GM18508 (cell line): ENCODE measurements at regions not wholly inside any gene's neighbourhood (a gene's known extent, or its start where the extent isn't known, plus 50 kb on each side); places are given as distances from the start of the nearest gene placed in this dataset.
"Not testable (repeated sequence)": the region's sequence is repeated elsewhere in the genome, so short reads cannot be mapped to it uniquely, and the experiment has no call there.

Source experiments
- ATAC-seq: cut with Tn5 transposase; IDR thresholded peaks from one replicate; pipeline ENCODE4 v1.9.1; 2021; ENCODE audit warnings: moderate number of reproducible peaks; ENCODE audit not compliant: insufficient read depth, unreplicated experiment

DNA sequence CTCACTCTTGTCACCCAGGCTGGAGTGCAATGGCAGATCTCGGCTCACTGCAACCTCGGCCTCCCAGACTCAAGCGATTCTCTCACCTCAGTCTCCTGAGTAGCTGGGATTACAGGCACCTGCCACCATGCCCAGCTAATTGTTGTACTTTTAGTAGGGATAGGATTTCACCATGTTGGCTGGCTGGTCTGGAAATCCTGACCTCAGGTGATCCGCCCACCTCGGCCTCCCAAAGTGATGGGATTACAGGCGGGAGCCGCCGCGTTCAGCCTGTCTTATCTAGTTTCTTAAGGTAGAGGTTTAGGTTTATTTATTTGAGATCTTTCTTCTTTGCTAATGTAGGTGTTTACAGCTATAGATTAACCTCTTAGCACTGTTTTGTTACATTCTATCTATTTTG is 708.8 kb downstream of the ZNF385D start:
- no peak for ATAC-seq

DNA sequence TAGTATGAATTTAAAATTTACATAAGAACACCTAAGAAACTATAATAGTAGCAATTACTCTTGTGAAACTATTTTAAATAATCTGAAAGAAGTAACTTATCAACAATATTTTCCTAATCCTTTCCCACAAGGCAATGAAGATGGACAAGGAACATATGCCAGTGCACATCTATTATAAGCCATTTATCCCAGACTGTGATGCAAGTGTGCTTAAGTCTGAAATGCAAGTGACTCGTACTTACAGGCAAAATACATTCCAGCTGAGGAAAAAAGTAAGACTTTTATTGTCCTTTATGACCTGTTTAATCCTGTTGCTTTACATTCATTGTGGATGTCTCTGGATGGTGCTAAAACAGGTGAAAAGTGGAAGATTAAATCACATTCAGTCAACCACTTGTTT is 709.4 kb downstream of the ZNF385D start:
- no peak for ATAC-seq

DNA sequence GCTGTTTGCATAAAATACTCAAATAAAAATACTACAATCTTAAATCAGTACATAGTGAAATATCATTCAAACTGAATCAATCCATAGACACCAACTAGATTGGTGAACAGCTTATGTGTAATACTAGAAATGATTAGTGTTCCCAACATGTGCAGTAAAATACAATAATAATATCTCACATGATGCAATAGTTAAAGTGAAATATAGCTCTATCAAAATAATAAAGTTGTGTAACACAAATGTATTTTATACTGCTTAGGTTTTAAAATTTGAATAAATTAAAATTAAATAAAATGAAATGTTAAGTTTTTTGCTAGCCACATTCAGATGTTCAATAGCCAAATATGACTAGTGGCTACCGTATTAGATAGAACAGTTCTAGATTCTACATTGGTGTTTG is 714.1 kb downstream of the ZNF385D start:
- no peak for ATAC-seq

DNA sequence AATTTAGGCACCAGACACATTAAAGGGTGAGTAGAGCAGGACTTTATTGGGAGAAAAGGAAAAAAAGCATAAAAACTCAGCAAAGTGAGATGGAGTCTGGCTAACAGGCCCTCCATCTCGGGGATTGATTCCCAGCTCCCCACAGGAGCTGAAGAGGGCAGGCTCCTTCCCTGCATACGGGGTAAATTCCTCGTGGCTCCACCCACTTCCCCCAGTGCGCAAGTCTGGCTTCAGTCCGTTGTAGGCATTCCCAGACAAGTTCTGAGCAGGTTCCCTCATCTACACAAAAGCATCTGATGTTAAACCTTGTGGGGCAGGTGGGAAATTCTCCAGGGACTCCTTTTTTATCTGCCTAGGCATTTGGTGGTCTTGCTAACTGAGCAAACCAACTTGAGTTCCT is 722.6 kb downstream of the ZNF385D start:
- ATAC-seq = no peak

DNA sequence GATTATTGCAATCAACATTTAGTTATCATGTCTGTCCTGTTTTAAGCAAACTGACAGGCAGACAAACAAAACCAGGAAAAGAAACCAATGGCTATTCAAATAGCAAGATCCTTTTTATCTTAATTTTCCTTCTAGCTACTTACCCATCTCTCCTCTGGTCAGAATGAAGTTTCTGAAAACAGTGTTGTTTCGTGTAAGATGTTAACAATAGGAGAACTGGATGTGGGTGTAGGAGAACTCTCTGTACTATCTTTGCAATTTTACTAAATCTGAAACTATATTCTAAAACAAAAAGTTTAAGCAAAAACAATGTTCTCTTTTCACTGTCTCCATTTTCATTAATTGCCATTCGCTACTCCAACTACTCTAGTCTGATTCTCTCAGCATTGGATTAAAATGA is 726.4 kb downstream of the ZNF385D start:
- ATAC-seq = no peak

DNA sequence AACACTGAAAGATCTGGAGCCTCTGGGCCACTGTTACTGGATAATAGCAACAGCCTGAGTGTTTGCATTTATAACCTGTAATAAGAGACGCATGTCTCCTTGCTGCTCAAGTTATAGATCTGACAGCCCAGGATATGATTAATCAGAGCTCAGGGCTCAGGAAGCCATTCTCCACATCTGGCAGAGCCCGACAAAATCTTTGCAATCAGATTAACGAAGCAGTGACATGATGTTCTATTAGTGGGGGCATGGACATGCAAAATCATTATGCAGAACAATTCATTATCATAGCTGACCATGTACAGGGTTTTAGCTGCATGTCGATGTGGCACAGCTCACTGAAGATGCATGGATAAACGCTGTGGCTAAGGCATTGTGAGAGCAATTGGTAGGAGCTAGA is 730.3 kb downstream of the ZNF385D start:
- no peak for ATAC-seq

DNA sequence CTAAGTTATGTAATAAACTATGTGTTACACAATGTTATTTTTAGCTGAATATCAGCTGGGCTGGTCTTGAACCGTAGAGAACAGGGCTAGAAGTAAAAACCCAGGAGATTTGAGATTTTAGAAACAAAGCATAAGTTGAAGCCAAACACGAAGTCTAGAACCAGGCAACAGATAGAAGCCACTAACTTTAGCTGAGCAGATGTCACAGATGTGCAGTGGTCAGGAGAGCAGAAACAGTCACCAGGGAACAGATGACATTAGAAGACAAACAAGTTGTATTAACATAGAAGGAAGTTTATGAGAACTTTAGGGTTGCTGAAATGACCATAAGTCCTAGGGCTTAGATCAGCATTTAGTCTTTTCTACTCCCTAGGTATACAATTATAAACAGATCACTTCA is 731.0 kb downstream of the ZNF385D start:
- no peak for ATAC-seq

DNA sequence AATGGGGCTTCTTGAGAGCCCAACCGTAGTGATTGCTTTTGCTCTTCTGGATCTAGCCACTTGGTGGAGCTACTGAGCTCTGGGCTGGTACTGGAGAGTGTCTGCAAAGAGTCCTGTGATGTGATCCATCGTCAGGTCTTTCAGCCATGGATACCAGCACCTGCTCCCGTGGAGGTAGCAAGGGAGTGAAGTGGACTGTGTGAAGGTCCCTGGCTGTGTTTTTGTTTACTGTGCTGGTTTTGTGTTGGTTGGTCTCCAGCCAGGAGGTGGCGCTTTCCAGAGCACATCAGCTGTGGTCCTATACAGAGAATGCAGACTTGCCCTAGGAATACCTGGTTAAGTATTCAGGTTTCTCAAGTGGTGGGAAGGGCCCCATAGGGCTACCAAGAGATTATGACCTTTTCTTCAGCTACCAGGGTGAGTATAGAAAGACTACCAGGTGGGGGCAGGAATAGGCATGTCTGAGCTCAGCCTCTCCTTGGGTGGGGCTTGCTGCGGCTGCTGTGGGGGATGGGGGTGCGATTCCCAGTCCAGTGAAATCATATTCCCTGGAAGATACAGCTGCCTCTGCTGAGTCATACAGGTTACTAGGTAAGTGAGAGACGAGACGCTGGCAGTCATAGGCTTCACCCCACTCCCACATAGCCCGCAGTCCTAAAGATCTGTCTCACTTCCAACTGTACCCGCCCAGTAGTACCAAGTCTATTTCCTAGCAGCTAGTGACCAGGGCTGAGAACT is 733.7 kb downstream of the ZNF385D start:
- no peak for ATAC-seq

DNA sequence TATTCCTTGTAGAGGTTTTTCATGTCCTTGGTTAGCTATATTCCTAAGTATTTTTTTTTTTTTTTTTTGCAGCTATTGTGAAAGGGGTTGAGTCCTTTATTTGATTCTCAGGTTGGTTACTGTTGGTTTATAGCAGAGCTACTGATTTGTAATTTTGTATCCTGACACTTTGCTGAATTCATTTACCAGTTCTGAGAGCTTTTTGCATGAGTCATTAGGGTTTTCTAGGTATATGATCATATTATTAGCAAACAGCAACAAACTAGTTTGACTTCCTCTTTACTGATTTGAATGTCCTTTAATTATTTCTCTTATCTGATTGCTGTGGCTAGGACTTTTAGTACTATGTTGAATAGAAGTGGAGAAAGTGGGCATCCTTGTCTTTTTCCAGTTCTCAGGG is 737.4 kb downstream of the ZNF385D start:
- no peak for ATAC-seq

DNA sequence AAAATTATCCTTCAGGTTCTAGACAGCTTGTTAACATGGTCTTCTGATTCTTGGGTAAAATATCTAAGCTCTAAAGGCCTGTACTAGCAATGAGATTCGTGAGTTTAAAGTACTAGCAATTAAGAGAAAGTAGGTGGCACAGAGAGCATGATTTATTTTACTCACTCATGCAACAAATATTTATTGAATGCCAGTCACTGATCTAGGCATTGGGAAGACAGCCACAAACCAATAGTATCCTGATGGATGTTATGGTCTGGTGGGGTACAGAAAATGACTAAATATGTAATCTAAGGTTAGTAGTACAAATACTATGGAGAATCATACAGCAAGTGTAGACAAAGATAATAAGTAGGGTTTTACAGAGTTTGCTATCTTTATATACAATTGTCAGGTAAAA is 751.3 kb downstream of the ZNF385D start:
- no peak for ATAC-seq

DNA sequence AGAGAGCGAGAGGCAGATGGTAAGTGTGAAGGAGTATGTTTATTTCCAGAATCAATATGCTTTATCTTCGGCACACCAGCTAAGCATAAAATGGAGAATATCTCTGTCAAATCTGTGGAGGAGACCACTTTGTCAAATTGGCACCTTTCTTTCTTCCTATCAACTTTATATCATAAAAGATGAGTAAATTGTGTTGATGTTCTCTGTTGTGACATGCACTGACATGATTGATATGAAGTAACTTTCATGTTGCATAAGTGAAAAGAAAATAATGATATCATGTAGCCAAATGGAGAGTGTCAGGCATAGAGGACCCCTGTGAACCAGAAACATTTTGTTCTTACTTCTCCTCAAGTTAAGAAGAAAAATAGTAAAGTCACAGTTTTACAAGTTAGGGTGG is 753.8 kb downstream of the ZNF385D start:
- no peak for ATAC-seq

DNA sequence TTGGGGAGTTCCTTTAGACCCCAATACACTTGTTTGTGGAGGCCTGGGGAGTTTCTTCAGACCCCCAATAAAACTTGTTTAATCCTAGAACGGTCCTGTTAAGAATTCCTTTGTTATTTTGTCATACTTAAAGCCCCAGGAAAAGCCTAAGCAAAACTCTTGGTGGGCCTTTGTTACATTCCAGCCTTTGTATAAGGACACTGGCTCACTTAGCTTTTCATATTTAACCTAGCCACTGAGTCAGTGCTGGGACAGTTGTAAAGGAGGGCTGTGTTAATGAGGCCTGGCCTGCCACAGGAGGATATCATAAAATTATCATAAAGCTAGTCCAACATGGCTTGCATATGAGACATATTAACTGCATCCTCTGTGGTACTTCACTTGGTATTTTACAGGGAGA is 760.1 kb downstream of the ZNF385D start:
- no peak for ATAC-seq

DNA sequence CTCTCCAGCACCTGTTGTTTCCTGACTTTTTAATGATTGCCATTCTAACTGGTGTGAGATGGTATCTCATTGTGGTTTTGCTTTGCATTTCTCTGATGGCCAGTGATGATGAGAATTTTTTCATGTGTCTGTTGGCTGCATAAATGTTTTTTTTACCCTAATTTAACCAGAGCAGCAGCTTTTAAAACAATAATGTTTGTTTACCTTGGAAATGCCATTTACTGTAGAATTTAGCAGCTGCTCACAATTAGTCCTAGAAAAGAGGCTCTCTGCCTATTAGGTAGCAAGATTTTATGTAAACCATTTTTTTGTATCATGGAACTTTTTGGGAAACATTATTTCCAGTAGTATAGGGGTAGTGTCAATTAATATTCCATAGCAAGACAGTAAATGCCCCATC is 761.4 kb downstream of the ZNF385D start:
- not testable (repeated sequence) for ATAC-seq

DNA sequence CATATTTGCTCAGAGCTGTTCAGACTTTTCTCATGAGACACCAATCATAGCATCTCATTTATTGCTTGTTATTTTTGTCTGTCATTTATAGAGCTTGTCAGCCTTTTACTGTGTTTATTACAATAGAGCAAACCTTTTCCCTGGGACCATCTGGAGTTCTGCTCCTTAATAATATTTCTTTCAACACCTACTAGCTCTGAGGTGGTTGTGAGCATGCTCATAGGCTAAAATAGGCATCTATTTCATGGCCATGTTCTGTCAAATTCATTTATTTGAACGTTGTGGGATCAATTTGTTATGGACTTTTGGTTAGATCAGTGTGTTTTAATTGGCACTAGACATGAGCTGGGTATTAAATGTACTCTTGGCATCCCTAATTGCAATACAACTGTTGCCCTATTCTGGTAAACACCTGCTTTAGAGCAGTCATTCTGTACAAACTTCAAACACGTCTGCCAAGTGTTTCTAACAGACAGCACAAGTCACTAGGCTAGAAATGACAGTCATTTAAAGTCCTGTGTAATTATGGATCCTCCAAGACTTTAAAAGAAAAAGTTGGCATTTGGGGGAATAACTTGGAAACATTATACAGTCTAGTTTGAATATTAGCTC is 766.3 kb downstream of the ZNF385D start:
- no peak for ATAC-seq

DNA sequence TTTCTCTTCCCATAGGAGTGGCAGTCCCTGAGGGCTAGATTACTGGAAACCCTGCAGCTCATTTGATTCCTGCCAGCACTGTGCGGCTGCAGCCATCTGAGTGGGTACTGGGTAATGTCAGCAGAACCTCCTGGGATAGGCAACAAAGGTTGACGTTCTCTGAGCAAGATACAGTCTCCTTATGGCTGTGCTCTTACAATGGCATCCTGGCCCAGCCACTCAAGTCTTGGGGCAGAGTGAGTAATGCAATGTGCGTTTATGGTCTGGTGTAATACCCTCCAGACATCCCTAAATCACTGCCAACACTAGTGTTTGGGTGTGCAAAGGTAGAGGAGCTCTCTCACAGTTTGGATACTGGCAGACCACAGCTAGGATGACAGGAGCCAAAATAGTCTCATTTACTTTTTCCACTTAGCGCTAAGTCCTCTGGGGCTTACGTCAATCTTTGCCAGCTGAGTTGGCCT is 775.8 kb downstream of the ZNF385D start:
- no peak for ATAC-seq

DNA sequence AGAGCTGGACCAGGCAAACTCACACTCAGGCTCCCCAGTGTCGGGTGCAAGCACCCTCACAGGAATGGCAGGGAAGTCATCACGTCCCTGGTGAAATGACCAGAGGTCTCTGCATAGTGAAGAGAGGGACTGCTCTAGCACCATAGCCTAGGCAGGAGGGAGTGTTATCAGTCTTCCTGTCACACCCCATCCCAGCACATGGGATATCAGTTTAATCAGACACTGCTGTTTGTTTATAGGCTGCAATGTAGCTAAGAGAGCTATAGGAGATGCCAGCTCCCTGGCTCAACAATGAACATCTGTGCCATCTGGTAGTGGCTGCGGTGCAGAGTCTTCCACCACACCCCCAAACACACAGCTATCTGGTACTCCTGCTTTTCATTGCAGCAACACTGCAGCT is 776.6 kb downstream of the ZNF385D start:
- ATAC-seq = no peak

DNA sequence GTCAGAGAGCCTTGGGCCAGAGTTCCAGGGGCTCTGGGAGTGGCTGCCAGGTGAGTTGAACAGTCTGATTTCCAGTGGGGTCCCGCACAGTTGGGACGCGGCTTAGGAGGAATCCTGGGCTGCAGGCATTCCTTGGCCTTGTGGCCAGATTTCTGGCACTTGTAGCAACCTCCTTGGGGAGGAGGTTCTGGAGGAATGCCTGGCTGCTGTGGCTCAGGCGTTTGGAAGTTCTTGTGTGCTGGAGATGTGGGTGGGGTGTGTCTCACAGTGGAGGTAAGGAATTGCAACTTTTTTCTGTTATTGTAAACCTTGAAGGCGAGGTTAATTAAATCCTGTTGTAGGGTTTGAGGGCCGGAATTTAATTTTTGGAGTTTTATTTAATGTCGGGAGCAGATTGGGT is 780.2 kb downstream of the ZNF385D start:
- not testable (repeated sequence) for ATAC-seq

DNA sequence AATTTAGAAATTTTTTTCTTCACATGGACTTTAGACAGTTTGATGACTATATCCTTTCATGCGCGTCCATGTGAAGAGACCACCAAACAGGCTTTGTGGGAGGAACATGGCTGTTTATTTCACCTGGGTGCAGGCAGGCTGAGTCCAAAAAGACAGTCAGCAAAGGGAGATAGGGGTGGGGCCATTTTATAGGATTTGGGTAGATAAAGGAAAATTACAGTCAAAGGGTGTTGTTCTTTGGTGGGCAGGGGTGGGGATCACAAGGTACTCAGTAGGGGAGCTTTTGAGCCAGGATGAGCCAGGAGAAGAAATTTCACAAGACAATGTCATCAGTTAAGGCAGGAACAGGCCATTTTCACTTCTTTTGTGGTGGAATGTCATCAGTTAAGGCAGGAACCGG is 781.5 kb upstream of the SGO1 start:
- ATAC-seq = not testable (repeated sequence)

DNA sequence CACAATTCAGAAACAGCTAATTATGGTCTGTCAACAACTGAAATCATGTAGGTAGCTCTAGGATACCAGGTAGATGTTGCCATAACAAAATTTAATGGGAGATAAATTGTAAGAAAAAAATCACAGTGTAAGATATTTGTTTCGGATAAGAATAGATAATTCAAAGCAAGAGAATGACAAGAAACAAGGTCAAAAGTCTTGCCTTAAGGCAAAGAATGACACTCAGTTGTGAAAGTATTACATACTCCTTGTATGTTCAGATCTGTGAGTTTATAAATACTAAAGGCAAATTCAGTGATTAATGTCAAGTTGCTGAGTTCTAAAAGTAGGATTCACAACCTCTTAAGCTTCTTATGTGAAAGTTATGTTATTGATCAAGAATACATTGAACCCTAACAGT is 772.2 kb upstream of the SGO1 start:
- no peak for ATAC-seq

DNA sequence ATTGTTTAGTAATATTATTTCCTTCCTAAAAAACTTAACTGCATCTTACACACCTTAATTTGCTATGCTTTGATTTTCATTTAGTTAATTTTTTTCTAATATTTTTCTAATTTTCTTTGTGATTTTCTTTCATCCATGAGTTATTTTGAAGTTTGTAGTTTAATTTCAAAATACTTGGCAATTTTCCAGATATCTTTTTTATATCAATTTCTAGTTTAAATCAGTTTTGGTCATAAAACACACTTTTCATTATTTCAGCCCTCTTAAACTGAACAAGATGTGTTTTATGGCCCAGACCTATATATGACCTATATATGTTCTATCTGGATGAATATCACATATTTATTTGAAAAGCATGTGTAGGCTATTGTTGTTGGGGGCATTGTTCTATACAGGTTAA is 759.9 kb upstream of the SGO1 start:
- no peak for ATAC-seq

DNA sequence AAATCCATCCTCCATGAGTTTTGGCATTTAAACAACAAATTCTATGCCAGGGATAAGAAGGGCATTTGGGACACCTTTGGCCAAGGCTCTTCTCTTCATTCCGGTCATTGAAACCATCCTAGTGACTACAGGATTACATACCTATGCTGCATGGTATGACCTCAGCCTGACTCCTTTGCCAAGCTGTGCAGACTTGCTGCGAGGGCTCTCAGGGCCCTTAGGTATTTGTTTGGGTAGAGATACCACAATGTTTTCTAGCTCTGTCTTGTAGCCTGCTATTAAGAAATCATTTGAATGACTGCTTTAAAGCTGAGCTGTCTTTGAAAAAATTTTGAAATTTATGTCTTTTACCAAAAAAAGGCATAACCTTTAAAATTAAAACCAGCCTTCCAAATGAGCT is 749.8 kb upstream of the SGO1 start:
- no peak for ATAC-seq

DNA sequence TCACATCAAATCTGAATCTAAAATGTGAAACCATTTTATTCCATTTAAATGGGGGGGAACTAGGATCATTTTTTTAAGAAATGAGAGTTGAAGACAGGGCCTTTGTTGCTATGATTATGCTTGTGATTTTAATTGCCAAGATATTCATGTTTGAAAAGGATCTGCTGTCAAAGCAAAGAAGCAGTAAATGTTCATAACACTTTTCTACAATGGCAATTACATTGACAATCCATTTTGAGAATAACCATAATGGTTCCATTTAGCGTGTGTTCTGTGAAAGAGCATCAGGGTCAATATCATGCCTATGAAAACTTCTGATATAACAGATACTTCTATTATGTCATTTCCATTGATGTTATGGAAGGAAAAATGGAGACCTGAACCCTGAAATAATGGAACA is 745.8 kb upstream of the SGO1 start:
- no peak for ATAC-seq
